Uterus (tissue), 2 donors: ENCODE measurements at regions not wholly inside any gene's neighbourhood (a gene's known extent, or its start where the extent isn't known, plus 50 kb on each side); places are given as distances from the start of the nearest gene placed in this dataset.

Source experiments
- POLR2A ChIP-seq, 2 donors: fragments of 450-650 bp; IDR thresholded peaks; one replicate each; pipeline ENCODE4 v1.6.1; 2016; ENCODE audit warnings: antibody characterized with exemption in 2 of 2, mild to moderate bottlenecking in 1 of 2, moderate library complexity in 1 of 2
- TF ChIP-seq, protein P1 (sequence below), 4 experiments: fragments of 200-600 bp in 2 of 4; fragments of 450-650 bp in 2 of 4; sonication (generic) in 2 of 4; IDR thresholded peaks; one replicate each; pipeline ENCODE4 v1.5.1; 2016 to 2019; ENCODE audit warnings: antibody characterized with exemption in 4 of 4, mild to moderate bottlenecking in 2 of 4, moderate library complexity in 1 of 4

DNA sequence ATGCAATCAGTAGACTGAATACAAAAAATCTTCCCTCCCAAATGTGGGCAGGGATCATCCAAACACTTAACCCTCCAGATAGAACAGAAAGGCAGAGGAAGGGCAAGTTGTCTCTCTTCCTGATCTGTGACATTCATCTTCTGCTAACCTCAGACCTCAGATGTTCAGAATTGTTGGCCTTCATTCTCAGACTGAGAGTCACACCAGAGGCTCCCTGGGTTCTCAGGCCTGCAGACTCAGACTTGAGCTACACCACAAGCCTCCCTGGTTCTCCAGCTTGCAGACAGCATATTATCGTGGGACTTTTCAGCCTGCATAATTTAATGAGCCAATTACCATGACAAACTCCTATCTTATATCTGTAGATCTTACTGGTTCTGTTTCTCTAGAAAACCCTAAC is 1471.6 kb upstream of the ADGRL3 start:
- TF ChIP-seq, protein P1, sequence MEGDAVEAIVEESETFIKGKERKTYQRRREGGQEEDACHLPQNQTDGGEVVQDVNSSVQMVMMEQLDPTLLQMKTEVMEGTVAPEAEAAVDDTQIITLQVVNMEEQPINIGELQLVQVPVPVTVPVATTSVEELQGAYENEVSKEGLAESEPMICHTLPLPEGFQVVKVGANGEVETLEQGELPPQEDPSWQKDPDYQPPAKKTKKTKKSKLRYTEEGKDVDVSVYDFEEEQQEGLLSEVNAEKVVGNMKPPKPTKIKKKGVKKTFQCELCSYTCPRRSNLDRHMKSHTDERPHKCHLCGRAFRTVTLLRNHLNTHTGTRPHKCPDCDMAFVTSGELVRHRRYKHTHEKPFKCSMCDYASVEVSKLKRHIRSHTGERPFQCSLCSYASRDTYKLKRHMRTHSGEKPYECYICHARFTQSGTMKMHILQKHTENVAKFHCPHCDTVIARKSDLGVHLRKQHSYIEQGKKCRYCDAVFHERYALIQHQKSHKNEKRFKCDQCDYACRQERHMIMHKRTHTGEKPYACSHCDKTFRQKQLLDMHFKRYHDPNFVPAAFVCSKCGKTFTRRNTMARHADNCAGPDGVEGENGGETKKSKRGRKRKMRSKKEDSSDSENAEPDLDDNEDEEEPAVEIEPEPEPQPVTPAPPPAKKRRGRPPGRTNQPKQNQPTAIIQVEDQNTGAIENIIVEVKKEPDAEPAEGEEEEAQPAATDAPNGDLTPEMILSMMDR (IDR thresholded peaks at IDR 0.05): no peak
- no peak for TF ChIP-seq POLR2A (IDR thresholded peaks at IDR 0.05)
